ENCODE measurements at regions not wholly inside any gene's neighbourhood (a gene's known extent, or its start where the extent isn't known, plus 50 kb on each side); places are given as distances from the start of the nearest gene placed in this dataset.

GRCh38 chr11:41622707-41623359, 163.4 kb upstream of the LRRC4C start:
- peaks cover 12% of the 10 kb centered on the region for H3K36me3 Mint-ChIP-seq (ENCODE audit: low read depth, unreplicated experiment)
- no peaks in the 10 kb centered on the region for H3K4me1 Mint-ChIP-seq (ENCODE audit: unreplicated experiment)
- no peak for DNase-seq (ENCODE audit: low spot score)
- H3K27ac Mint-ChIP-seq (ENCODE audit: unreplicated experiment): no peak overlapping the region
- H3K4me3 Mint-ChIP-seq (ENCODE audit: unreplicated experiment): no peak overlapping the region
- TF ChIP-seq CTCF (IDR thresholded peaks at IDR 0.05; ENCODE audit: unreplicated experiment): no peak
- no peaks in the 10 kb centered on the region for H3K27me3 Mint-ChIP-seq (ENCODE audit: unreplicated experiment)
- peaks cover 9% of the 10 kb centered on the region for H3K9me3 Mint-ChIP-seq (ENCODE audit: unreplicated experiment)

- no peaks in the 10 kb centered on the region for H3K36me3 Mint-ChIP-seq (ENCODE audit: low read depth, unreplicated experiment)
- H3K27ac Mint-ChIP-seq (ENCODE audit: unreplicated experiment): no peak overlapping the region
- H3K4me1 Mint-ChIP-seq (ENCODE audit: unreplicated experiment): no peaks in the 10 kb centered on the region
- no peaks in the 10 kb centered on the region for H3K27me3 Mint-ChIP-seq (ENCODE audit: unreplicated experiment)
- peaks cover 4% of the 10 kb centered on the region for H3K9me3 Mint-ChIP-seq (ENCODE audit: unreplicated experiment)
- no peak overlapping the region for H3K4me3 Mint-ChIP-seq (ENCODE audit: unreplicated experiment)
- TF ChIP-seq CTCF (IDR thresholded peaks at IDR 0.05; ENCODE audit: unreplicated experiment): no peak
- no peak for DNase-seq (ENCODE audit: low spot score)
These were observed 200.5 kb upstream of the LRRC4C start for GRCh38 chr11:41659985-41660384.

GRCh38 chr11:41660585-41660984, 201.1 kb upstream of the LRRC4C start:
- Mint-ChIP-seq H3K9me3 (ENCODE audit: unreplicated experiment) (peaks cover 4% of the 10 kb centered on the region), H3K27ac (ENCODE audit: unreplicated experiment) (no peak overlapping the region), H3K27me3 (ENCODE audit: unreplicated experiment) (no peaks in the 10 kb centered on the region), H3K4me3 (ENCODE audit: unreplicated experiment) (no peak overlapping the region), H3K4me1 (ENCODE audit: unreplicated experiment) (no peaks in the 10 kb centered on the region), H3K36me3 (ENCODE audit: low read depth, unreplicated experiment) (no peaks in the 10 kb centered on the region)
- DNase-seq (ENCODE audit: low spot score): peak; percentile 23
- no peak for TF ChIP-seq CTCF (IDR thresholded peaks at IDR 0.05; ENCODE audit: unreplicated experiment)

- Mint-ChIP-seq H3K27me3 (ENCODE audit: unreplicated experiment) (no peaks in the 10 kb centered on the region), H3K4me1 (ENCODE audit: unreplicated experiment) (no peaks in the 10 kb centered on the region), H3K27ac (ENCODE audit: unreplicated experiment) (no peak overlapping the region), H3K4me3 (ENCODE audit: unreplicated experiment) (no peak overlapping the region), H3K36me3 (ENCODE audit: low read depth, unreplicated experiment) (no peaks in the 10 kb centered on the region), H3K9me3 (ENCODE audit: unreplicated experiment) (peaks cover 4% of the 10 kb centered on the region)
- no peak for DNase-seq (ENCODE audit: low spot score)
- no peak for TF ChIP-seq CTCF (IDR thresholded peaks at IDR 0.05; ENCODE audit: unreplicated experiment)
These were observed 206.2 kb upstream of the LRRC4C start for GRCh38 chr11:41665441-41666360.
